HG02610 (cell line): ENCODE measurements at regions not wholly inside any gene's neighbourhood (a gene's known extent, or its start where the extent isn't known, plus 50 kb on each side); places are given as distances from the start of the nearest gene placed in this dataset.
"Not testable (repeated sequence)": the region's sequence is repeated elsewhere in the genome, so short reads cannot be mapped to it uniquely, and the experiment has no call there.

Source experiments
- ATAC-seq: cut with Tn5 transposase; IDR thresholded peaks from one replicate; pipeline ENCODE4 v1.9.1; 2021; ENCODE audit warnings: mild to moderate bottlenecking, moderate library complexity; ENCODE audit not compliant: unreplicated experiment

GRCh38 chr10:22086730-22087401 is 83.3 kb upstream of the DNAJC1 start:
- no peak for ATAC-seq

- ATAC-seq = not testable (repeated sequence)
Measured at GRCh38 chr10:22079921-22080320, 76.4 kb upstream of the DNAJC1 start.

- ATAC-seq = no peak
Measured at GRCh38 chr10:22071332-22071731, 67.8 kb upstream of the DNAJC1 start.

GRCh38 chr10:22067091-22067490 is 63.6 kb upstream of the DNAJC1 start:
- no peak for ATAC-seq

- ATAC-seq = not testable (repeated sequence)
Measured at GRCh38 chr10:22060984-22061383, 57.5 kb upstream of the DNAJC1 start.

- no peak for ATAC-seq
Measured at GRCh38 chr10:22058201-22058600, 54.7 kb upstream of the DNAJC1 start.

- ATAC-seq = no peak
Measured at GRCh38 chr10:22054961-22055360, 51.4 kb upstream of the DNAJC1 start.
